H1 (cell line): ENCODE measurements at regions not wholly inside any gene's neighbourhood (a gene's known extent, or its start where the extent isn't known, plus 50 kb on each side); places are given as distances from the start of the nearest gene placed in this dataset.

ENCODE experiments used
- CTCF ChIA-PET: fragments of 300-600 bp; sonication (Branson Sonifier 250); formaldehyde crosslinking; loops from one replicate; lab custom pipeline; 2021; ENCODE audit not compliant: partially characterized antibody; lab: Charles Lee
- POLR2A ChIA-PET: fragments of 300-600 bp; sonication (Branson Sonifier 250); formaldehyde crosslinking; loops from one replicate; lab custom pipeline; 2021; ENCODE audit warnings: inconsistent platforms; ENCODE audit not compliant: partially characterized antibody; lab: Charles Lee
- DNase-seq, 2 experiments: peaks; one replicate each; pipeline versions ENCODE4 v3.0.0 to v3.0.0-alpha.2; 2010 to 2022; ENCODE audit warnings: low spot score in 2 of 2, low read depth in 1 of 2, mixed read lengths in 1 of 2
- FAIRE-seq: peaks from 2 replicates; lab custom pipeline; 2011; peaks lifted over from hg19 to GRCh38; lab: Jason Lieb, UNC
- H2AFZ ChIP-seq: 2 replicates; pipeline ENCODE4 v1.8.1; 2012; ENCODE audit warnings: low read length, inconsistent platforms
- H2AK5ac ChIP-seq: 2 replicates; pipeline ENCODE4 v1.6.1; 2013; ENCODE audit warnings: low read depth, low read length
- H2BK120ac ChIP-seq: replicated peaks from 2 replicates; pipeline ENCODE3; 2013; ENCODE audit warnings: low read depth, low read length, inconsistent platforms
- H2BK12ac ChIP-seq: 2 replicates; pipeline ENCODE4 v1.6.1; 2013; ENCODE audit warnings: low read depth, low read length
- H2BK15ac ChIP-seq: 2 replicates; pipeline ENCODE4 v1.6.1; 2013; ENCODE audit warnings: low read length
- H2BK20ac ChIP-seq: 2 replicates; pipeline ENCODE4 v1.6.1; 2013; ENCODE audit warnings: low read length
- H2BK5ac ChIP-seq: 2 replicates; pipeline ENCODE4 v1.6.1; 2013; ENCODE audit warnings: low read depth, low read length
- H3K14ac ChIP-seq: 2 replicates; pipeline ENCODE4 v1.6.1; 2013; ENCODE audit warnings: inconsistent platforms; ENCODE audit not compliant: insufficient read length
- H3K18ac ChIP-seq: 2 replicates; pipeline ENCODE4 v1.6.1; 2013; ENCODE audit warnings: low read length; ENCODE audit errors: extremely low read depth
- H3K23ac ChIP-seq: 2 replicates; pipeline ENCODE4 v1.6.1; 2013; ENCODE audit warnings: inconsistent platforms; ENCODE audit not compliant: insufficient read length
- H3K23me2 ChIP-seq: 2 replicates; pipeline ENCODE4 v1.6.1; 2013; ENCODE audit warnings: low read depth, low read length
- H3K27ac ChIP-seq: 2 replicates; pipeline ENCODE4 v1.6.1; 2011; ENCODE audit warnings: low read depth, low read length, inconsistent platforms
- H3K27me3 ChIP-seq, 4 experiments: replicated peaks in 1 of 4; 1 replicate in 1 of 4; 2 replicates in 3 of 4; pipeline versions ENCODE4 v1.6.1 to v1.8.1; 2011 to 2013; ENCODE audit warnings: low read length in 3 of 4, mild to moderate bottlenecking in 3 of 4, inconsistent platforms in 2 of 4, mixed read lengths in 2 of 4, moderate library complexity in 1 of 4; ENCODE audit not compliant: control insufficient read depth in 3 of 4, insufficient read depth in 3 of 4; ENCODE audit errors: extremely low read depth in 1 of 4
- H3K36me3 ChIP-seq, 4 experiments: 2 replicates each; pipeline versions ENCODE4 v1.6.1 to v1.8.1; 2011 to 2013; ENCODE audit warnings: mild to moderate bottlenecking in 4 of 4, low read length in 3 of 4, moderate library complexity in 2 of 4, control low read depth in 1 of 4, inconsistent platforms in 1 of 4; ENCODE audit not compliant: insufficient read depth in 4 of 4, control insufficient read depth in 2 of 4
- H3K4ac ChIP-seq: replicated peaks from 2 replicates; pipeline ENCODE3; 2013; ENCODE audit warnings: low read length, low read depth, mixed read lengths, inconsistent platforms; ENCODE audit not compliant: insufficient read length
- H3K4me1 ChIP-seq, 4 experiments: replicated peaks in 1 of 4; 1 replicate in 1 of 4; 2 replicates in 3 of 4; pipeline versions ENCODE4 v1.6.1 to v1.8.1; 2011 to 2013; ENCODE audit warnings: low read length in 3 of 4, inconsistent platforms in 2 of 4, mixed read lengths in 1 of 4; ENCODE audit not compliant: insufficient read depth in 4 of 4, control insufficient read depth in 3 of 4
- H3K4me2 ChIP-seq, 2 experiments: 2 replicates each; pipeline versions ENCODE4 v1.6.1 to v1.8.1; 2011 to 2013; ENCODE audit warnings: low read depth in 2 of 2, low read length in 2 of 2, control low read depth in 1 of 2, inconsistent platforms in 1 of 2, mild to moderate bottlenecking in 1 of 2; ENCODE audit not compliant: insufficient read depth in 1 of 2
- H3K4me3 ChIP-seq, 4 experiments: fragments of 200-600, 300-600 bp in 1 of 4; sonication (generic), shearing (Covaris generic), sonication (Bioruptor Twin) in 1 of 4; 2 replicates each; pipeline versions ENCODE4 v1.5.1 to v1.8.1; 2011 to 2016; ENCODE audit warnings: low read length in 4 of 4, low read depth in 3 of 4, control low read depth in 2 of 4, inconsistent platforms in 2 of 4, mild to moderate bottlenecking in 2 of 4, mixed read lengths in 1 of 4, moderate library complexity in 1 of 4; ENCODE audit not compliant: insufficient read depth in 2 of 4; ENCODE audit errors: extremely low read depth in 1 of 4
- H3K56ac ChIP-seq: replicated peaks from 2 replicates; pipeline ENCODE3; 2013; ENCODE audit warnings: low read depth, mild to moderate bottlenecking, mixed read lengths, low read length, inconsistent platforms; ENCODE audit not compliant: insufficient read length
- H3K79me1 ChIP-seq: 2 replicates; pipeline ENCODE4 v1.6.1; 2013; ENCODE audit warnings: low read depth, low read length, control low read depth
- H3K79me2 ChIP-seq, 2 experiments: 2 replicates each; pipeline versions ENCODE4 v1.6.1 to v1.8.1; 2012 to 2013; ENCODE audit warnings: low read length in 2 of 2, mild to moderate bottlenecking in 2 of 2, inconsistent platforms in 1 of 2; ENCODE audit not compliant: insufficient read depth in 2 of 2, control insufficient read depth in 1 of 2
- H3K9ac ChIP-seq, 4 experiments: replicated peaks in 1 of 4; 1 replicate in 1 of 4; 2 replicates in 3 of 4; pipeline versions ENCODE4 v1.6.1 to v1.8.1; 2011 to 2013; ENCODE audit warnings: low read depth in 3 of 4, low read length in 3 of 4, control low read depth in 2 of 4, mild to moderate bottlenecking in 2 of 4, moderate library complexity in 2 of 4, inconsistent platforms in 1 of 4; ENCODE audit errors: extremely low read depth in 1 of 4
- H3K9me3 ChIP-seq, 2 experiments: 2 replicates each; pipeline versions ENCODE4 v1.6.1 to v1.8.1; 2012 to 2013; ENCODE audit warnings: mild to moderate bottlenecking in 2 of 2, moderate library complexity in 2 of 2, control low read depth in 1 of 2, inconsistent platforms in 1 of 2, low read depth in 1 of 2, low read length in 1 of 2, mixed read lengths in 1 of 2; ENCODE audit not compliant: insufficient read depth in 2 of 2
- H4K20me1 ChIP-seq, 2 experiments: replicated peaks in 1 of 2; 2 replicates each; pipeline versions ENCODE3 to v1.8.1; 2011 to 2013; ENCODE audit warnings: inconsistent platforms in 2 of 2, low read length in 2 of 2, mild to moderate bottlenecking in 1 of 2; ENCODE audit not compliant: insufficient read depth in 2 of 2, control insufficient read depth in 1 of 2
- H4K5ac ChIP-seq: 2 replicates; pipeline ENCODE4 v1.6.1; 2013; ENCODE audit warnings: low read length, low read depth, mixed read lengths, inconsistent platforms; ENCODE audit not compliant: insufficient read length
- H4K8ac ChIP-seq: 2 replicates; pipeline ENCODE4 v1.8.0; 2013; ENCODE audit warnings: mild to moderate bottlenecking, moderate library complexity, low read length, inconsistent platforms; ENCODE audit not compliant: insufficient read depth; ENCODE audit errors: extremely low read depth
- H4K91ac ChIP-seq: replicated peaks from 2 replicates; pipeline ENCODE3; 2013; ENCODE audit warnings: low read length, mixed read lengths, inconsistent platforms; ENCODE audit not compliant: insufficient read length
- BRCA1 ChIP-seq: IDR thresholded peaks from 2 replicates; pipeline ENCODE4 v1.6.1; 2012; ENCODE audit warnings: low read depth, low read length, improper control_type of control experiment
- CREB1 ChIP-seq: IDR thresholded peaks from 2 replicates; pipeline ENCODE4 v1.6.1; 2012; ENCODE audit warnings: inconsistent platforms
- EP300 ChIP-seq, 2 experiments: IDR thresholded peaks; 1 replicate in 1 of 2; 2 replicates in 1 of 2; pipeline ENCODE4 v1.6.1; 2011 to 2012; ENCODE audit warnings: low read depth in 2 of 2, low read length in 2 of 2, mild to moderate bottlenecking in 2 of 2, borderline replicate concordance in 1 of 2, inconsistent platforms in 1 of 2, moderate library complexity in 1 of 2
- FOSL1 ChIP-seq: IDR thresholded peaks from 2 replicates; pipeline ENCODE4 v1.6.1; 2011; ENCODE audit warnings: mild to moderate bottlenecking, low read depth, low read length, moderate library complexity; ENCODE audit not compliant: insufficient read depth
- HDAC2 ChIP-seq, 2 experiments: fragments of 300-600 bp in 1 of 2; sonication (generic) in 1 of 2; IDR thresholded peaks; 2 replicates each; pipeline ENCODE4 v1.6.1; 2011 to 2012; ENCODE audit warnings: low read depth in 2 of 2, low read length in 2 of 2, mild to moderate bottlenecking in 2 of 2, moderate library complexity in 2 of 2, borderline replicate concordance in 1 of 2, inconsistent platforms in 1 of 2
- HDAC6 ChIP-seq: IDR thresholded peaks from one replicate; pipeline ENCODE4 v1.7.1; 2012; ENCODE audit warnings: low read depth, mild to moderate bottlenecking, inconsistent platforms, low read length, moderate library complexity
- JUN ChIP-seq: IDR thresholded peaks from 2 replicates; pipeline ENCODE4 v1.6.1; 2011; ENCODE audit warnings: low read depth, mild to moderate bottlenecking, improper control_type of control experiment, low read length
- JUND ChIP-seq: IDR thresholded peaks from 2 replicates; pipeline ENCODE4 v1.6.1; 2011; ENCODE audit warnings: mild to moderate bottlenecking, improper control_type of control experiment, low read length
- KDM5A ChIP-seq: fragments of 200-600 bp; IDR thresholded peaks from 2 replicates; pipeline ENCODE4 v1.7.1; 2012; ENCODE audit warnings: mild to moderate bottlenecking, low read length, inconsistent platforms, mixed read lengths
- NRF1 ChIP-seq: IDR thresholded peaks from 2 replicates; pipeline ENCODE4 v1.6.1; 2011; ENCODE audit warnings: mild to moderate bottlenecking, low read depth, low read length, improper control_type of control experiment
- RAD21 ChIP-seq, 2 experiments: IDR thresholded peaks in 1 of 2; conservative IDR thresholded peaks in 1 of 2; 2 replicates each; pipeline ENCODE4 v1.6.1; 2011; ENCODE audit warnings: low read depth in 2 of 2, low read length in 2 of 2, improper control_type of control experiment in 1 of 2, inconsistent platforms in 1 of 2, mild to moderate bottlenecking in 1 of 2, moderate library complexity in 1 of 2
- RBBP5 ChIP-seq: IDR thresholded peaks from 2 replicates; pipeline ENCODE4 v1.7.1; 2012; ENCODE audit warnings: low read depth, mild to moderate bottlenecking, inconsistent platforms, low read length, moderate library complexity, borderline replicate concordance
- SIRT6 ChIP-seq: IDR thresholded peaks from one replicate; pipeline ENCODE4 v1.7.1; 2012; ENCODE audit warnings: low read length, inconsistent platforms
- SP4 ChIP-seq: IDR thresholded peaks from 2 replicates; pipeline ENCODE4 v1.6.1; 2012; ENCODE audit warnings: low read length, inconsistent platforms
- YY1 ChIP-seq: IDR thresholded peaks from 2 replicates; pipeline ENCODE4 v1.6.1; 2011; ENCODE audit warnings: low read depth, mild to moderate bottlenecking, low read length
- ZNF274 ChIP-seq: IDR thresholded peaks from 2 replicates; pipeline ENCODE4 v1.7.0; 2012; ENCODE audit warnings: low read length, borderline replicate concordance; ENCODE audit errors: extremely low read depth
- WGBS, 2 experiments: shearing (Covaris generic) in 1 of 2; methylation state at CpG; one replicate each; pipeline versions ENCODE4 v1.1.6 to v1.1.7; 2013 to 2015; ENCODE audit warnings: low lambda C conversion rate in 2 of 2, mixed read lengths in 2 of 2, inconsistent platforms in 1 of 2, low coverage in 1 of 2, missing lambda C conversion rate in 1 of 2; ENCODE audit not compliant: insufficient replicate concordance in 2 of 2, insufficient coverage in 1 of 2, insufficient read length in 1 of 2; ENCODE audit errors: extremely low coverage in 1 of 2, missing lambda C conversion rate in 1 of 2; 5-methylcytosine and 5-hydroxymethylcytosine counted together

- Histone ChIP-seq H2BK12ac (no peak overlapping the region), H3K27ac (no peak overlapping the region), H3K4ac (no peak overlapping the region), H3K4me1 (peaks cover 0 to 2% (median 0%) of the 10 kb centered on the region in 4 experiments; a peak in 1 of 7 replicates), H3K36me3 (no peaks in the 10 kb centered on the region), H2BK15ac (no peak overlapping the region), H3K9me3 (no peaks in the 10 kb centered on the region), H4K5ac (no peak overlapping the region), H3K56ac (no peak overlapping the region), H2BK20ac (no peak overlapping the region), H3K79me2 (no peaks in the 10 kb centered on the region), H3K9ac (no peak overlapping the region), H2BK120ac (no peak overlapping the region), H3K23me2 (no peaks in the 10 kb centered on the region), H4K91ac (no peak overlapping the region), H3K4me2 (no peak overlapping the region), H3K4me3 (no peak overlapping the region), H3K27me3 (no peaks in the 10 kb centered on the region), H3K18ac (no peak overlapping the region), H2AK5ac (no peak overlapping the region), H3K23ac (no peak overlapping the region), H3K14ac (no peak overlapping the region), H3K79me1 (no peaks in the 10 kb centered on the region), H4K20me1 (no peaks in the 10 kb centered on the region), H2AFZ (no peak overlapping the region), H2BK5ac (no peak overlapping the region), H4K8ac (no peak overlapping the region)
- 88% methylated on average over 1 of the region's 1 CpG; no CpG with 5 or more reads in 1 of the 2 experiments for WGBS, 2 experiments
- ChIA-PET CTCF (no interaction called here), POLR2A (no interaction called here)
- DNase-seq (no peak), FAIRE-seq (no peak)
- no peak for TF ChIP-seq NRF1
- TF ChIP-seq HDAC6: no peak
- no peak for TF ChIP-seq RBBP5
- no peak for TF ChIP-seq CREB1
- TF ChIP-seq BRCA1: no peak
- no peak for TF ChIP-seq ZNF274
- TF ChIP-seq RAD21 (IDR thresholded peaks at IDR 0.05 in 1 of 2, conservative IDR thresholded peaks at IDR 0.05 in 1 of 2; ENCODE audit: low read depth in 2 of 2, low read length in 2 of 2): no peak
- no peak for TF ChIP-seq FOSL1
- no peak for TF ChIP-seq YY1
- TF ChIP-seq HDAC2 (IDR thresholded peaks at IDR 0.05; ENCODE audit: borderline replicate concordance in 1 of 2, low read depth in 2 of 2, low read length in 2 of 2): no peak
- no peak for TF ChIP-seq JUND
- TF ChIP-seq SIRT6: no peak
- no peak for TF ChIP-seq JUN
- TF ChIP-seq EP300 (IDR thresholded peaks at IDR 0.05; ENCODE audit: borderline replicate concordance in 1 of 2, low read depth in 2 of 2, low read length in 2 of 2): no peak
- no peak for TF ChIP-seq SP4
- no peak for TF ChIP-seq KDM5A
Measured at GRCh38 chr11:97902828-97903227, 1117.9 kb upstream of the CNTN5 start.
